GM12892 (cell line): ENCODE measurements at regions not wholly inside any gene's neighbourhood (a gene's known extent, or its start where the extent isn't known, plus 50 kb on each side); places are given as distances from the start of the nearest gene placed in this dataset.

ENCODE experiments used
- POLR2A ChIP-seq: IDR thresholded peaks from 2 replicates; pipeline ENCODE4 v1.6.1; 2011; ENCODE audit warnings: low read depth, low read length, control low read depth
- POLR2AphosphoS5 ChIP-seq: IDR thresholded peaks from 2 replicates; pipeline ENCODE4 v1.6.1; 2011; ENCODE audit warnings: low read depth, low read length, control low read depth
- TAF1 ChIP-seq: IDR thresholded peaks from 2 replicates; pipeline ENCODE4 v1.6.1; 2011; ENCODE audit warnings: low read depth, mild to moderate bottlenecking, control low read depth, low read length, borderline replicate concordance

GRCh38 chr3:6097556-6097955 lies 763.4 kb upstream of the GRM7 start:
- no peak for TF ChIP-seq POLR2A
- no peak for TF ChIP-seq TAF1
- no peak for TF ChIP-seq POLR2AphosphoS5
